ENCODE measurements at regions not wholly inside any gene's neighbourhood (a gene's known extent, or its start where the extent isn't known, plus 50 kb on each side); places are given as distances from the start of the nearest gene placed in this dataset.

GRCh38 chr9:83155733-83156132 lies 92.8 kb upstream of the RASEF start:
- no peaks in the 10 kb centered on the region for H3K27me3 Mint-ChIP-seq (ENCODE audit: low read depth)
- H3K4me1 Mint-ChIP-seq: no peaks in the 10 kb centered on the region
- H3K27ac Mint-ChIP-seq: no peak overlapping the region

More at GRCh38 chr9:83155733-83156132, 92.8 kb upstream of the RASEF start:
- no peak overlapping the region for H4K8ac ChIP-seq (replicated peaks; ENCODE audit: insufficient read length, low read depth, low read length)
- no peak overlapping the region for H2BK120ac ChIP-seq (ENCODE audit: low read depth, low read length, poor library complexity, severe bottlenecking)
- H3K4me3 Mint-ChIP-seq: no peak overlapping the region
- H3K14ac ChIP-seq (ENCODE audit: insufficient read depth, low read length): no peak overlapping the region
- H2AFZ ChIP-seq (ENCODE audit: low read length): no peak overlapping the region
- no peak overlapping the region for H3K18ac ChIP-seq (ENCODE audit: insufficient read length, low read depth, low read length)
- H3T11ph ChIP-seq (ENCODE audit: low read length): no peak overlapping the region
- no peaks in the 10 kb centered on the region for H3K79me1 ChIP-seq (ENCODE audit: insufficient read depth, low read depth, low read length, poor library complexity, severe bottlenecking)
- peaks cover 2 to 9% (median 7%) of the 10 kb centered on the region in 3 experiments; a peak in 5 of 7 replicates for H3K36me3 Mint-ChIP-seq (ENCODE audit: insufficient read depth in 1 of 3, low read depth in 3 of 3)
- no peaks in the 10 kb centered on the region for H3K23me2 ChIP-seq (ENCODE audit: insufficient read length, low read depth, low read length, poor library complexity, severe bottlenecking)
- no peak overlapping the region for H2BK15ac ChIP-seq (ENCODE audit: low read depth, low read length)
- H3K9me3 ChIP-seq (ENCODE audit: control insufficient read depth, low read depth, low read length): no peaks in the 10 kb centered on the region
- no peaks in the 10 kb centered on the region for H3K79me2 ChIP-seq (ENCODE audit: insufficient read depth, low read length)
- no peak overlapping the region for H3K23ac ChIP-seq (ENCODE audit: insufficient read length, low read depth, low read length)
- DNase-seq: no peak
- no peak overlapping the region for H2BK12ac ChIP-seq (ENCODE audit: insufficient read length, low read depth, low read length)
- no peak overlapping the region for H3K4me2 ChIP-seq (ENCODE audit: insufficient read depth, insufficient read length, low read length)
- no peak overlapping the region for H2AK5ac ChIP-seq (ENCODE audit: insufficient read length, low read length)
- peaks cover 9 to 12% of the 10 kb centered on the region in 2 experiments for H3K9me3 Mint-ChIP-seq
- H3K56ac ChIP-seq (ENCODE audit: insufficient read length, low read depth, low read length): no peak overlapping the region
- no peak overlapping the region for H3K27ac ChIP-seq (ENCODE audit: insufficient read length, low read depth, low read length)
- no peak for TF ChIP-seq CTCF (conservative IDR thresholded peaks at IDR 0.05)
- H3K27me3 ChIP-seq (ENCODE audit: insufficient read depth, low read length): no peaks in the 10 kb centered on the region
- H2BK20ac ChIP-seq (ENCODE audit: low read depth, low read length, poor library complexity, severe bottlenecking): no peak overlapping the region
- no peak overlapping the region for H3K4ac ChIP-seq (ENCODE audit: low read depth, low read length)
- no peak overlapping the region for H3K9ac ChIP-seq (ENCODE audit: extremely low read depth, insufficient read length, low read length)
- no peak overlapping the region for H4K5ac ChIP-seq (ENCODE audit: insufficient read length, low read depth, low read length)
- no peaks in the 10 kb centered on the region for H4K20me1 ChIP-seq (ENCODE audit: control insufficient read depth, insufficient read depth, insufficient read length)
- no peak overlapping the region for H4K91ac ChIP-seq (ENCODE audit: insufficient read length, low read depth, low read length)
- no peak overlapping the region for H2BK5ac ChIP-seq (ENCODE audit: insufficient read length, low read length)
- H3K4me1 ChIP-seq (ENCODE audit: insufficient read depth, low read length): no peaks in the 10 kb centered on the region
